ENCODE measurements at regions not wholly inside any gene's neighbourhood (a gene's known extent, or its start where the extent isn't known, plus 50 kb on each side); places are given as distances from the start of the nearest gene placed in this dataset.

DNA sequence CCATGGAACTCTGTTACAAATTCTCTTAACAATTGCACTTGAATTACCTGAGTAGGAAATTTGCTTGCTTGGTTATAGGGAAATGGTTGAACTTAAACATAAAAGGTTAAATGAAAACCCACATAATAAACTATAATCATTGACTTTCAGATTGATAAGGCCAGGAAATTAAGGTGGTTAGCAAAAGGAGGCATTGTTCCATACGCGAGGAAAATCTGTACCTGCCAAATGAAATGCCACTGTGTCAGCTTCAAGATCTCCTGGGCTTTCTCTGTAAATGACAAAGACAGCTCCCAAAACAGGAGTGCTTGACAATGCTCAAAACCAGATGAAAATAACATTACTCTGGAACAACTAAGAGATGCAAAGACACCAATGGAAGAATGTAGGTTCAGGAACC is 125.5 kb upstream of the KLF3 start:
- TF ChIP-seq, protein P1, sequence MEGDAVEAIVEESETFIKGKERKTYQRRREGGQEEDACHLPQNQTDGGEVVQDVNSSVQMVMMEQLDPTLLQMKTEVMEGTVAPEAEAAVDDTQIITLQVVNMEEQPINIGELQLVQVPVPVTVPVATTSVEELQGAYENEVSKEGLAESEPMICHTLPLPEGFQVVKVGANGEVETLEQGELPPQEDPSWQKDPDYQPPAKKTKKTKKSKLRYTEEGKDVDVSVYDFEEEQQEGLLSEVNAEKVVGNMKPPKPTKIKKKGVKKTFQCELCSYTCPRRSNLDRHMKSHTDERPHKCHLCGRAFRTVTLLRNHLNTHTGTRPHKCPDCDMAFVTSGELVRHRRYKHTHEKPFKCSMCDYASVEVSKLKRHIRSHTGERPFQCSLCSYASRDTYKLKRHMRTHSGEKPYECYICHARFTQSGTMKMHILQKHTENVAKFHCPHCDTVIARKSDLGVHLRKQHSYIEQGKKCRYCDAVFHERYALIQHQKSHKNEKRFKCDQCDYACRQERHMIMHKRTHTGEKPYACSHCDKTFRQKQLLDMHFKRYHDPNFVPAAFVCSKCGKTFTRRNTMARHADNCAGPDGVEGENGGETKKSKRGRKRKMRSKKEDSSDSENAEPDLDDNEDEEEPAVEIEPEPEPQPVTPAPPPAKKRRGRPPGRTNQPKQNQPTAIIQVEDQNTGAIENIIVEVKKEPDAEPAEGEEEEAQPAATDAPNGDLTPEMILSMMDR (IDR thresholded peaks at IDR 0.05; ENCODE audit: insufficient read depth, low read length, poor library complexity, severe bottlenecking): no peak
- no peak for TF ChIP-seq EZH2phosphoT487 (conservative IDR thresholded peaks at IDR 0.05; ENCODE audit: low read length)

Measured in SU-DHL-6 (cell line).